G401 (cell line): ENCODE measurements at regions not wholly inside any gene's neighbourhood (a gene's known extent, or its start where the extent isn't known, plus 50 kb on each side); places are given as distances from the start of the nearest gene placed in this dataset.

Source experiments
- DNase-seq: peaks from one replicate; pipeline ENCODE4 v3.0.0-alpha.2; 2015; ENCODE audit warnings: low spot score
- in situ Hi-C: cut with HindIII; loops from 2 replicates; pipeline ENCODE4 v1.10.0; 2016; ENCODE audit warnings: low sequenced_read_pairs, mixed read lengths

GRCh38 chr14:66396164-66396563 is 90.0 kb upstream of the CCDC196 start:
- in situ Hi-C loops = no loop called here

GRCh38 chr14:66398437-66398836 is 87.7 kb upstream of the CCDC196 start:
- in situ Hi-C loops = no loop called here
- no peak for DNase-seq

More at GRCh38 chr14:66396164-66396563, 90.0 kb upstream of the CCDC196 start:
- DNase-seq = no peak

- DNase-seq = peak; percentile 85
- in situ Hi-C loops = no loop called here
Measured at GRCh38 chr14:66401449-66402095, 84.6 kb upstream of the CCDC196 start.

- in situ Hi-C loops = no loop called here
- DNase-seq = peak; percentile 58
Measured at GRCh38 chr14:66403183-66403582, 83.0 kb upstream of the CCDC196 start.

- peak; percentile 63 for DNase-seq
- in situ Hi-C loops = no loop called here
Measured at GRCh38 chr14:66404051-66404545, 82.1 kb upstream of the CCDC196 start.

GRCh38 chr14:66405158-66405557 is 81.0 kb upstream of the CCDC196 start:
- no peak for DNase-seq
- in situ Hi-C loops = no loop called here

- in situ Hi-C loops = no loop called here
- DNase-seq = no peak
Measured at GRCh38 chr14:66413901-66414300, 72.3 kb upstream of the CCDC196 start.

- in situ Hi-C loops = no loop called here
- no peak for DNase-seq
Measured at GRCh38 chr14:66414511-66414910, 71.7 kb upstream of the CCDC196 start.

- DNase-seq = no peak
- in situ Hi-C loops = no loop called here
Measured at GRCh38 chr14:66420251-66421006, 65.7 kb upstream of the CCDC196 start.

- in situ Hi-C loops = no loop called here
- DNase-seq = no peak
Measured at GRCh38 chr14:66421990-66422946, 63.9 kb upstream of the CCDC196 start.

GRCh38 chr14:66425402-66425801 is 60.8 kb upstream of the CCDC196 start:
- peak; percentile 64 for DNase-seq
- in situ Hi-C loops = no loop called here

- no peak for DNase-seq
- in situ Hi-C loops = no loop called here
Measured at GRCh38 chr14:66426451-66426850, 59.7 kb upstream of the CCDC196 start.

GRCh38 chr14:66432334-66432733 is 53.8 kb upstream of the CCDC196 start:
- in situ Hi-C loops = no loop called here

GRCh38 chr14:66434464-66434863 is 51.7 kb upstream of the CCDC196 start:
- in situ Hi-C loops = no loop called here
- DNase-seq = no peak

More at GRCh38 chr14:66432334-66432733, 53.8 kb upstream of the CCDC196 start:
- no peak for DNase-seq

- in situ Hi-C loops = no loop called here
- DNase-seq = no peak
Measured at GRCh38 chr14:66435683-66436082, 50.5 kb upstream of the CCDC196 start.
